HL-60 (cell line): ENCODE measurements at regions not wholly inside any gene's neighbourhood (a gene's known extent, or its start where the extent isn't known, plus 50 kb on each side); places are given as distances from the start of the nearest gene placed in this dataset.

Experiments used
- CTCF ChIP-seq: IDR thresholded peaks from one replicate; pipeline ENCODE4 v1.5.1; 2011; ENCODE audit warnings: low read length, control low read depth, inconsistent platforms; ENCODE audit not compliant: insufficient read depth
- GABPA ChIP-seq: IDR thresholded peaks from 2 replicates; pipeline ENCODE4 v1.6.1; 2012; ENCODE audit warnings: low read depth
- POLR2AphosphoS5 ChIP-seq: IDR thresholded peaks from 2 replicates; pipeline ENCODE4 v1.6.1; 2012; ENCODE audit warnings: low read depth
- REST ChIP-seq: IDR thresholded peaks from 2 replicates; pipeline ENCODE4 v1.6.1; 2012; ENCODE audit warnings: low read depth; ENCODE audit not compliant: insufficient replicate concordance
- SPI1 ChIP-seq: IDR thresholded peaks from 2 replicates; pipeline ENCODE4 v1.6.1; 2012; ENCODE audit warnings: low read depth, mild to moderate bottlenecking, borderline replicate concordance

GRCh38 chr13:24618011-24618955 is 61.9 kb upstream of the ATP12A start:
- TF ChIP-seq CTCF = no peak
- no peak for TF ChIP-seq POLR2AphosphoS5
- TF ChIP-seq GABPA = 0 out of 2 replicates have a peak, but pooled peaks have one; percentile 14
- TF ChIP-seq SPI1 = no peak
- no peak for TF ChIP-seq REST
